Gastroesophageal sphincter (tissue), 4 donors: ENCODE measurements at regions not wholly inside any gene's neighbourhood (a gene's known extent, or its start where the extent isn't known, plus 50 kb on each side); places are given as distances from the start of the nearest gene placed in this dataset.
"Not testable (repeated sequence)": the region's sequence is repeated elsewhere in the genome, so short reads cannot be mapped to it uniquely, and the experiment has no call there.

ENCODE experiments used
- ATAC-seq: fragments of 150-250 bp; one replicate; pipeline ENCODE4 v1.9.1; 2016; ENCODE audit warnings: mild to moderate bottlenecking, moderate library complexity
- H3K27ac ChIP-seq, 4 donors: fragments of 200-600 bp; sonication (generic) in 3 of 4; 1 replicate in 3 of 4; 2 replicates in 1 of 4; pipeline ENCODE4 v1.5.1; 2016 to 2019
- H3K27me3 ChIP-seq: fragments of 200-600 bp; sonication (generic); one replicate; pipeline ENCODE4 v1.5.1; 2019
- H3K36me3 ChIP-seq, 2 donors: fragments of 200-600 bp; sonication (generic); one replicate each; pipeline ENCODE4 v1.5.1; 2019; ENCODE audit warnings: control low read depth in 1 of 2
- H3K4me1 ChIP-seq, 3 donors: fragments of 200-600 bp; sonication (generic); 1 replicate in 2 of 3; 2 replicates in 1 of 3; pipeline ENCODE4 v1.5.1; 2016 to 2019; ENCODE audit warnings: control low read depth in 2 of 3
- H3K4me3 ChIP-seq, 2 donors: fragments of 200-600 bp; sonication (generic); one replicate each; pipeline ENCODE4 v1.5.1; 2019; ENCODE audit warnings: mild to moderate bottlenecking in 1 of 2, moderate library complexity in 1 of 2
- H3K9me3 ChIP-seq, 3 donors: fragments of 200-600 bp; sonication (generic); one replicate each; pipeline ENCODE4 v1.5.1; 2017 to 2019; ENCODE audit warnings: control low read depth in 2 of 3
- EP300 ChIP-seq: sonication (generic); formaldehyde crosslinking; IDR thresholded peaks from one replicate; pipeline ENCODE4 v1.6.1; 2017; ENCODE audit warnings: antibody characterized with exemption, mild to moderate bottlenecking
- POLR2A ChIP-seq, 2 donors: fragments of 450-650 bp; IDR thresholded peaks; one replicate each; pipeline ENCODE4 v1.6.1; 2017; ENCODE audit warnings: antibody characterized with exemption in 2 of 2, mild to moderate bottlenecking in 2 of 2, moderate library complexity in 1 of 2
- POLR2AphosphoS5 ChIP-seq: sonication (generic); formaldehyde crosslinking; IDR thresholded peaks from one replicate; pipeline ENCODE4 v1.6.1; 2017; ENCODE audit warnings: antibody characterized with exemption
- WGBS, 2 donors: methylation state at CpG; one replicate each; pipeline ENCODE4 v1.1.5; 2018; ENCODE audit warnings: low coverage in 1 of 2; 5-methylcytosine and 5-hydroxymethylcytosine counted together
- TF ChIP-seq, protein P1 (sequence below), 4 experiments: fragments of 200-600 bp in 2 of 4; fragments of 450-650 bp in 2 of 4; sonication (generic) in 1 of 4; IDR thresholded peaks; one replicate each; pipeline ENCODE4 v1.5.1; 2017 to 2019; ENCODE audit warnings: antibody characterized with exemption in 4 of 4, mild to moderate bottlenecking in 2 of 4, moderate library complexity in 2 of 4

DNA sequence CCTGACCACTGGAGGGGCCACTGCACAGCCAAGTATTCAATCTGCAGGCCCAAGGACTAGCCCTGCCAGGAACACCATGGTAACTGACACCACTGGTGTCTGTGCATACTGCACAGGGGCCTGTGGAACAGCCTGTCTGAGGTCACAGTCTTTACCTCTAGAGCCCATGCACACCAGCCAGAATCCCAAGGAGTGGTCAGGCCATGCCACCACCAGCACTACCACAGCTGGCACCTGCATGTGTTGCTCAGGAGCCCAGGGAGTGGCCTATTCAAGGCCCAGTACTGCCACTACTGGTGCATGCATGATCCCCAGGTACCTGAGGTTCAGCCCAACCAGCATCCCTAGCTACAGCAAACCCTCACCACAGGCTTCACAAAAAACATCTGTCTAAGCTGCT, 546.0 kb upstream of the RGMB start:
- H3K36me3 ChIP-seq = no peaks in the 10 kb centered on the region
- no peak overlapping the region for H3K27ac ChIP-seq
- no peaks in the 10 kb centered on the region for H3K27me3 ChIP-seq
- TF ChIP-seq POLR2AphosphoS5 (no peak), EP300 (no peak), POLR2A (IDR thresholded peaks at IDR 0.05) (no peak)
- TF ChIP-seq, protein P1, sequence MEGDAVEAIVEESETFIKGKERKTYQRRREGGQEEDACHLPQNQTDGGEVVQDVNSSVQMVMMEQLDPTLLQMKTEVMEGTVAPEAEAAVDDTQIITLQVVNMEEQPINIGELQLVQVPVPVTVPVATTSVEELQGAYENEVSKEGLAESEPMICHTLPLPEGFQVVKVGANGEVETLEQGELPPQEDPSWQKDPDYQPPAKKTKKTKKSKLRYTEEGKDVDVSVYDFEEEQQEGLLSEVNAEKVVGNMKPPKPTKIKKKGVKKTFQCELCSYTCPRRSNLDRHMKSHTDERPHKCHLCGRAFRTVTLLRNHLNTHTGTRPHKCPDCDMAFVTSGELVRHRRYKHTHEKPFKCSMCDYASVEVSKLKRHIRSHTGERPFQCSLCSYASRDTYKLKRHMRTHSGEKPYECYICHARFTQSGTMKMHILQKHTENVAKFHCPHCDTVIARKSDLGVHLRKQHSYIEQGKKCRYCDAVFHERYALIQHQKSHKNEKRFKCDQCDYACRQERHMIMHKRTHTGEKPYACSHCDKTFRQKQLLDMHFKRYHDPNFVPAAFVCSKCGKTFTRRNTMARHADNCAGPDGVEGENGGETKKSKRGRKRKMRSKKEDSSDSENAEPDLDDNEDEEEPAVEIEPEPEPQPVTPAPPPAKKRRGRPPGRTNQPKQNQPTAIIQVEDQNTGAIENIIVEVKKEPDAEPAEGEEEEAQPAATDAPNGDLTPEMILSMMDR (IDR thresholded peaks at IDR 0.05) = no peak
- no peak for ATAC-seq
- no peak overlapping the region for H3K4me3 ChIP-seq
- peaks cover 0 to 37% (median 0%) of the 10 kb centered on the region in 3 donors for H3K9me3 ChIP-seq
- H3K4me1 ChIP-seq = no peaks in the 10 kb centered on the region

- H3K9me3 ChIP-seq = peaks cover 0 to 44% (median 0%) of the 10 kb centered on the region in 3 donors
- no peak for ATAC-seq
These were observed 542.4 kb upstream of the RGMB start for GRCh38 chr5:98231089-98231488.

GRCh38 chr5:98237794-98238193, 535.7 kb upstream of the RGMB start:
- not testable (repeated sequence) for H3K4me1 ChIP-seq, H3K4me3 ChIP-seq, ATAC-seq, H3K27me3 ChIP-seq, H3K36me3 ChIP-seq, H3K27ac ChIP-seq
- peaks cover 0 to 38% (median 0%) of the 10 kb centered on the region in 3 donors for H3K9me3 ChIP-seq
- 90 to 94% methylated on average over 4 to 5 of the region's 5 CpGs for WGBS, 2 donors

More at GRCh38 chr5:98231089-98231488, 542.4 kb upstream of the RGMB start:
- Histone ChIP-seq H3K4me3 (no peak overlapping the region), H3K4me1 (no peaks in the 10 kb centered on the region), H3K36me3 (no peaks in the 10 kb centered on the region), H3K27me3 (no peaks in the 10 kb centered on the region), H3K27ac (no peak overlapping the region)
- TF ChIP-seq POLR2A (IDR thresholded peaks at IDR 0.05) (no peak), POLR2AphosphoS5 (no peak), EP300 (no peak)
- TF ChIP-seq, protein P1 (IDR thresholded peaks at IDR 0.05) = no peak
- WGBS, 2 donors = 67 to 68% methylated on average over 4 of the region's 4 CpGs

GRCh38 chr5:98243972-98244371, 529.5 kb upstream of the RGMB start:
- no peak for TF ChIP-seq EP300
- no peak for TF ChIP-seq POLR2AphosphoS5
- TF ChIP-seq, protein P1 (IDR thresholded peaks at IDR 0.05) = no peak
- no peak for TF ChIP-seq POLR2A (IDR thresholded peaks at IDR 0.05)

GRCh38 chr5:98248949-98249348, 524.5 kb upstream of the RGMB start:
- H3K4me1 ChIP-seq = no peaks in the 10 kb centered on the region
- no peak overlapping the region for H3K27ac ChIP-seq
- no peak overlapping the region for H3K4me3 ChIP-seq
- no peak for ATAC-seq
- no peaks in the 10 kb centered on the region for H3K36me3 ChIP-seq
- WGBS, 2 donors = 77 to 82% methylated on average over 2 of the region's 2 CpGs
- H3K27me3 ChIP-seq = no peaks in the 10 kb centered on the region
- no peaks in the 10 kb centered on the region for H3K9me3 ChIP-seq
- TF ChIP-seq POLR2A (IDR thresholded peaks at IDR 0.05) (no peak), EP300 (no peak), POLR2AphosphoS5 (no peak)
- TF ChIP-seq, protein P1 (IDR thresholded peaks at IDR 0.05) = no peak

More at GRCh38 chr5:98243972-98244371, 529.5 kb upstream of the RGMB start:
- Histone ChIP-seq H3K27ac (no peak overlapping the region), H3K27me3 (no peaks in the 10 kb centered on the region), H3K9me3 (peaks cover 0 to 13% (median 0%) of the 10 kb centered on the region in 3 donors), H3K4me1 (no peaks in the 10 kb centered on the region), H3K4me3 (no peak overlapping the region), H3K36me3 (no peaks in the 10 kb centered on the region)
- ATAC-seq = no peak
- WGBS, 2 donors = 80 to 81% methylated on average over 1 of the region's 1 CpG
